Upper lobe of left lung (tissue), 6 donors: ENCODE measurements at regions not wholly inside any gene's neighbourhood (a gene's known extent, or its start where the extent isn't known, plus 50 kb on each side); places are given as distances from the start of the nearest gene placed in this dataset.

Experiments
- ATAC-seq, 2 donors: fragments of 200-7000 bp; cut with Tn5 transposase; one replicate each; pipeline ENCODE4 v1.9.1; 2022; ENCODE audit warnings: mild to moderate bottlenecking in 2 of 2, moderate library complexity in 2 of 2; ENCODE audit not compliant: low FRiP score in 2 of 2
- DNase-seq, 2 donors: peaks; one replicate each; pipeline ENCODE4 v3.0.0-alpha.2; 2019 to 2020
- H3K27ac ChIP-seq, 4 donors: fragments of 200-600 bp; sonication (generic); one replicate each; pipeline ENCODE4 v1.5.1; 2016 to 2019
- H3K27me3 ChIP-seq, 4 donors: fragments of 200-600 bp; sonication (generic); one replicate each; pipeline ENCODE4 v1.5.1; 2017 to 2019
- H3K36me3 ChIP-seq, 4 donors: fragments of 200-600 bp; sonication (generic); one replicate each; pipeline ENCODE4 v1.5.1; 2016 to 2019
- H3K4me1 ChIP-seq, 4 donors: fragments of 200-600 bp; sonication (generic); one replicate each; pipeline ENCODE4 v1.5.1; 2018 to 2019
- H3K4me3 ChIP-seq, 4 donors: fragments of 200-600 bp; sonication (generic); one replicate each; pipeline ENCODE4 v1.5.1; 2017 to 2019; ENCODE audit warnings: mild to moderate bottlenecking in 2 of 4, moderate library complexity in 1 of 4
- H3K9me3 ChIP-seq, 4 donors: fragments of 200-600 bp; sonication (generic); one replicate each; pipeline ENCODE4 v1.5.1; 2018 to 2019
- EP300 ChIP-seq, 4 donors: sonication (generic); formaldehyde crosslinking; IDR thresholded peaks; one replicate each; pipeline ENCODE4 v1.5.1; 2017; ENCODE audit warnings: antibody characterized with exemption in 4 of 4, control low read depth in 2 of 4
- POLR2A ChIP-seq, 4 donors: fragments of 450-650 bp; IDR thresholded peaks; one replicate each; pipeline ENCODE4 v1.5.1; 2016 to 2017; ENCODE audit warnings: antibody characterized with exemption in 4 of 4, mild to moderate bottlenecking in 2 of 4
- POLR2AphosphoS5 ChIP-seq, 2 donors: sonication (generic); formaldehyde crosslinking; IDR thresholded peaks; one replicate each; pipeline ENCODE4 v1.5.1; 2017; ENCODE audit warnings: antibody characterized with exemption in 2 of 2
- WGBS, 2 donors: methylation state at CpG; one replicate each; pipeline ENCODE4 v1.1.5; 2017 to 2018; 5-methylcytosine and 5-hydroxymethylcytosine counted together
- TF ChIP-seq, protein P1 (sequence below), 6 experiments: fragments of 450-650 bp in 4 of 6; fragments of 200-600 bp in 2 of 6; sonication (generic) in 2 of 6; IDR thresholded peaks; one replicate each; pipeline ENCODE4 v1.5.1; 2016 to 2019; ENCODE audit warnings: antibody characterized with exemption in 6 of 6
- donor health status: DM: no; HTN: no; CAD: no; lungs with moderate emphysema.
- donor health status: DM: no; HTN: yes; CAD: no; lungs with severe emphysema.

DNA sequence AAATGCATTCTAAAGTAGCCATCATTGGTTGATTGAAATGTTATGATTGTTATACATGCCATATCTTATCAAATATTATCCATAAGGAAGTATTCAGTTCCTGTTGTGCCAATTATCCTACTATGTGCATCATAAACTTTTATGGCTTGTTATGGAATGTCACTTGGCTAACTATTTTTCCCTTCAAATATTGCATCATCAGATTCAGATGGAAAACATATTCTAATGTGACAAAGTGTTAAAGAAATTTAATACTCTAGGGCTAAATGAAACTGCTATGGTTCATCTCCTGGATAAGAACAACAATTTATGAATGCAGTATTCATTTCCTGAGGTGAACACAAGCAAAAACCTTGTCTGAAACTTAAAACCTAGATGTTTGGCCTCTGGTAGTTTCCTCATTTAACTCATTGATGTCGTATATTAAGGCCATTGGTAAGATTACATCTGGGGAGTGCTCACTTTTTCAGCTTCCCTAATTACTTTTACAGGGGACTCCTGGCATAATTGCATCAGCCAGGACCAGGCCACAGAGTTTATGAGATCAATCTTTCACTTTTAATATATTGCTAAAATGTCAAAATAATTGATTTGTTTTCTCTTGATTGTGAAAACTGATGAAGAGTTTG is 134.9 kb upstream of the CEP162 start:
- H3K36me3 ChIP-seq = no peaks in the 10 kb centered on the region
- 56 to 76% methylated on average over 1 of the region's 1 CpG for WGBS, 2 donors
- DNase-seq (no peak), ATAC-seq (no peak)
- H3K4me1 ChIP-seq = no peaks in the 10 kb centered on the region
- no peak overlapping the region for H3K4me3 ChIP-seq
- no peaks in the 10 kb centered on the region for H3K27me3 ChIP-seq
- H3K9me3 ChIP-seq = no peaks in the 10 kb centered on the region
- no peak for TF ChIP-seq POLR2A (IDR thresholded peaks at IDR 0.05)
- TF ChIP-seq POLR2AphosphoS5 (IDR thresholded peaks at IDR 0.05) = no peak
- TF ChIP-seq, protein P1, sequence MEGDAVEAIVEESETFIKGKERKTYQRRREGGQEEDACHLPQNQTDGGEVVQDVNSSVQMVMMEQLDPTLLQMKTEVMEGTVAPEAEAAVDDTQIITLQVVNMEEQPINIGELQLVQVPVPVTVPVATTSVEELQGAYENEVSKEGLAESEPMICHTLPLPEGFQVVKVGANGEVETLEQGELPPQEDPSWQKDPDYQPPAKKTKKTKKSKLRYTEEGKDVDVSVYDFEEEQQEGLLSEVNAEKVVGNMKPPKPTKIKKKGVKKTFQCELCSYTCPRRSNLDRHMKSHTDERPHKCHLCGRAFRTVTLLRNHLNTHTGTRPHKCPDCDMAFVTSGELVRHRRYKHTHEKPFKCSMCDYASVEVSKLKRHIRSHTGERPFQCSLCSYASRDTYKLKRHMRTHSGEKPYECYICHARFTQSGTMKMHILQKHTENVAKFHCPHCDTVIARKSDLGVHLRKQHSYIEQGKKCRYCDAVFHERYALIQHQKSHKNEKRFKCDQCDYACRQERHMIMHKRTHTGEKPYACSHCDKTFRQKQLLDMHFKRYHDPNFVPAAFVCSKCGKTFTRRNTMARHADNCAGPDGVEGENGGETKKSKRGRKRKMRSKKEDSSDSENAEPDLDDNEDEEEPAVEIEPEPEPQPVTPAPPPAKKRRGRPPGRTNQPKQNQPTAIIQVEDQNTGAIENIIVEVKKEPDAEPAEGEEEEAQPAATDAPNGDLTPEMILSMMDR (IDR thresholded peaks at IDR 0.05) = no peak
- TF ChIP-seq EP300 (IDR thresholded peaks at IDR 0.05) = no peak
- no peak overlapping the region for H3K27ac ChIP-seq

DNA sequence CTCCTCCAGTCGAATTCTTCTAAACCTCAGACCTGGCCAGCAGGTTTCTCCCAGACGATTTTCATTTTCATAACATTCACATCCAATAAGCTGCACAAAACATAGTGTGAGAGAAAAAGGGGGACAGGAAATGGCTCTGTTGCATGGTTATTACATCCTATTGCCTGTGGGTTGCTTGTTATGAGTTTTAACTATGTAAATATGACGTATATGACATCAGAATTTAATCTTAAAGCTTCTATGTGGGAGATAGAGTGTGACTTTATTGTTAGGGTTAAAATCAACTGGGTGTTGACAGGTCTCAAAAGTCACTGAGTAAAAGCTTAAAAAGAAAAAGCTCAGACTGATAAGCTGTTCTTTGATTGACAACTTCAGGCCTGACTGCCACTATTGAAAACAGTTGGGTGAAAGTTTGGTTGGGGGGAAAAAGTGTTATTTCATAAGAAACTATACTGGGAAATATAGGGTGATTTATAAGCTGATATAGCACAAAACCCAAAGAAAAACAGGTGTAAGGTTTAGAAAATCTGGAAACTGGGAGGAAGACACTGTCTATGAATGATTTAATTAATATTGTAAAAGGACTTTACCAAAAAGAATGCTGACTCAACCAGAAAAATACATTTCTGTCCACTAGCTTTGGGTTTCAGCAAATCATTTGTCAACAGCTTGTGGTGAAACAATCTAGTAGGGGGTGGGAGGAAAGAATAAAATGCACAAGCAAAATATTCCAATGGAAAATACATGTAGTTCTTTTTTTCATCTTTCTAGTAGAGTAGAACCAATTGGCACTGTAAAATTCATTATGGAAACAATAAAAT is 134.1 kb upstream of the CEP162 start:
- H3K27me3 ChIP-seq = no peaks in the 10 kb centered on the region
- no peaks in the 10 kb centered on the region for H3K9me3 ChIP-seq
- no peaks in the 10 kb centered on the region for H3K36me3 ChIP-seq
- ATAC-seq = no peak
- no peak for TF ChIP-seq POLR2A (IDR thresholded peaks at IDR 0.05)
- TF ChIP-seq EP300 (IDR thresholded peaks at IDR 0.05) = no peak
- TF ChIP-seq, protein P1 (IDR thresholded peaks at IDR 0.05) = no peak
- no peak for TF ChIP-seq POLR2AphosphoS5 (IDR thresholded peaks at IDR 0.05)
- 30 to 54% methylated on average over 3 of the region's 3 CpGs for WGBS, 2 donors
- no peak overlapping the region for H3K27ac ChIP-seq
- no peak overlapping the region for H3K4me3 ChIP-seq
- no peaks in the 10 kb centered on the region for H3K4me1 ChIP-seq
- DNase-seq = no peak

DNA sequence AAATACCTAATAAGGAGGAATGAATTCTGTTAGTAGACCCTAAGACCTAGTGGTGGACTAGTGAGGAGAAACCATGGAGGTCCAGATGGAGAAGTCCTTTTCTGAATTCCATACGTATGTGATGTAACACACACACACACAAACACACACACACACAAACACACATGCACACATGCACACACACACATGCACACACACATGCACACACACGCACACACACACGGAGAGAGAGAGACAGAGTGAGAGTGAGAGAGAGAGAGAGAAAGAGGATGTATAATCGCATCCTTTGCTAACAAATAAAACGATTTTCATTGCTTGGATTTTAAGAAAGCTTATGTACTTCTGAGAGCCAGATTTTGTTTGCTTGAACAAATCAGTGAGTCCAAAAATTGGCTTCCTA is 132.6 kb upstream of the CEP162 start:
- WGBS, 2 donors = 86 to 94% methylated on average over 5 of the region's 5 CpGs
- no peak for DNase-seq
- no peaks in the 10 kb centered on the region for H3K27me3 ChIP-seq
- TF ChIP-seq POLR2A (IDR thresholded peaks at IDR 0.05) = no peak
- no peak for TF ChIP-seq EP300 (IDR thresholded peaks at IDR 0.05)
- TF ChIP-seq, protein P1 (IDR thresholded peaks at IDR 0.05) = no peak
- TF ChIP-seq POLR2AphosphoS5 (IDR thresholded peaks at IDR 0.05) = no peak
- H3K4me1 ChIP-seq = no peaks in the 10 kb centered on the region
- H3K36me3 ChIP-seq = no peaks in the 10 kb centered on the region
- H3K9me3 ChIP-seq = no peaks in the 10 kb centered on the region
- no peak overlapping the region for H3K4me3 ChIP-seq
- H3K27ac ChIP-seq = no peak overlapping the region
- ATAC-seq = no peak

DNA sequence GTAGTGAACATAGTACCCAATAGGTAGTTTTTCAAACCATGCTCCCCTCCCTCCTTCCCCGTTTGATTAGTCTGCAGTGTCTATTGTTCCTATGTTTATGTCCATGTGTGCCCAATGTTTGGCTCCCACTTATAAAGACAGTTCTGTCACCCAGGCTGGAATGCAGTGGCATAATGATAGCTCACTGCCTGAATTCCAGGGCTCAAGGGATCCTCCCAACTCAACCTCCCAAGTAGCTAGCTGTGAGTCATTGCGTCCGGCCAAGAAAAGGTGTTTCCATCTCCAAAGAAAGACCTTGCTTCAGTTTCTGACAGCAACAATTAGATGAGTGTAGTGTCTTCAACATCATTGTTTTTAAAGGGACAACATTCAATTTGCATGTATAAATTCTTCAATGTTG is 131.1 kb upstream of the CEP162 start:
- Histone ChIP-seq H3K27me3 (no peaks in the 10 kb centered on the region), H3K27ac (no peak overlapping the region), H3K36me3 (no peaks in the 10 kb centered on the region), H3K4me1 (no peaks in the 10 kb centered on the region), H3K9me3 (no peaks in the 10 kb centered on the region), H3K4me3 (no peak overlapping the region)
- TF ChIP-seq POLR2AphosphoS5 (IDR thresholded peaks at IDR 0.05) (no peak), EP300 (IDR thresholded peaks at IDR 0.05) (no peak), POLR2A (IDR thresholded peaks at IDR 0.05) (no peak)
- TF ChIP-seq, protein P1 (IDR thresholded peaks at IDR 0.05) = no peak
- ATAC-seq = no peak
- WGBS, 2 donors = 85 to 88% methylated on average over 3 of the region's 3 CpGs
- no peak for DNase-seq
